Astrocyte (in vitro differentiated cells and primary cell): ENCODE measurements at regions not wholly inside any gene's neighbourhood (a gene's known extent, or its start where the extent isn't known, plus 50 kb on each side); places are given as distances from the start of the nearest gene placed in this dataset.

Experiments
- CTCF ChIP-seq: IDR thresholded peaks from 2 replicates; pipeline ENCODE4 v1.5.1; 2011; ENCODE audit warnings: low read depth, mild to moderate bottlenecking, inconsistent platforms, low read length, moderate library complexity; ENCODE audit not compliant: insufficient read depth
- EZH2 ChIP-seq: IDR thresholded peaks from 2 replicates; pipeline ENCODE4 v1.6.1; 2012; ENCODE audit warnings: mild to moderate bottlenecking, low read length, inconsistent platforms; ENCODE audit not compliant: insufficient read depth

GRCh38 chr6:44625996-44626395 lies 238.5 kb downstream of the CDC5L start:
- no peak for TF ChIP-seq CTCF
- no peak for TF ChIP-seq EZH2
